ENCODE measurements at regions not wholly inside any gene's neighbourhood (a gene's known extent, or its start where the extent isn't known, plus 50 kb on each side); places are given as distances from the start of the nearest gene placed in this dataset.

- POLR2A ChIA-PET = no interaction called here
Observed at GRCh38 chr13:59487883-59488282, 675.8 kb downstream of the DIAPH3 start.

GRCh38 chr13:59488436-59488835 lies 675.3 kb downstream of the DIAPH3 start:
- Mint-ChIP-seq H3K36me3 (no peaks in the 10 kb centered on the region), H3K4me1 (ENCODE audit: low read depth) (no peaks in the 10 kb centered on the region), H3K27ac (no peak overlapping the region), H3K4me3 (no peak overlapping the region), H3K9me3 (no peaks in the 10 kb centered on the region), H3K27me3 (no peaks in the 10 kb centered on the region)
- intact Hi-C loops (cut with micrococcal nuclease) = no loop called here
- ChIA-PET POLR2A (no interaction called here), CTCF (no interaction called here)
- DNase-seq = no peak

More at GRCh38 chr13:59487883-59488282, 675.8 kb downstream of the DIAPH3 start:
- CTCF ChIA-PET = no interaction called here
- intact Hi-C loops (cut with micrococcal nuclease) = no loop called here
- no peaks in the 10 kb centered on the region for H3K9me3 Mint-ChIP-seq
- H3K4me3 Mint-ChIP-seq = no peak overlapping the region
- H3K27me3 Mint-ChIP-seq = no peaks in the 10 kb centered on the region
- no peak for DNase-seq
- H3K4me1 Mint-ChIP-seq (ENCODE audit: low read depth) = no peaks in the 10 kb centered on the region
- H3K27ac Mint-ChIP-seq = no peak overlapping the region
- H3K36me3 Mint-ChIP-seq = no peaks in the 10 kb centered on the region

GRCh38 chr13:59490651-59491050 lies 673.1 kb downstream of the DIAPH3 start:
- Mint-ChIP-seq H3K9me3 (no peaks in the 10 kb centered on the region), H3K27ac (no peak overlapping the region), H3K4me1 (ENCODE audit: low read depth) (no peaks in the 10 kb centered on the region), H3K4me3 (no peak overlapping the region), H3K27me3 (no peaks in the 10 kb centered on the region), H3K36me3 (no peaks in the 10 kb centered on the region)
- intact Hi-C loops (cut with micrococcal nuclease) = no loop called here
- POLR2A ChIA-PET = no interaction called here
- no peak for DNase-seq
- CTCF ChIA-PET = interaction anchor here (0.9 kb wide), 1 partner anchor 190 kb away, joined by 4 read pairs; no protein-coding TSS in a partner anchor

DNA sequence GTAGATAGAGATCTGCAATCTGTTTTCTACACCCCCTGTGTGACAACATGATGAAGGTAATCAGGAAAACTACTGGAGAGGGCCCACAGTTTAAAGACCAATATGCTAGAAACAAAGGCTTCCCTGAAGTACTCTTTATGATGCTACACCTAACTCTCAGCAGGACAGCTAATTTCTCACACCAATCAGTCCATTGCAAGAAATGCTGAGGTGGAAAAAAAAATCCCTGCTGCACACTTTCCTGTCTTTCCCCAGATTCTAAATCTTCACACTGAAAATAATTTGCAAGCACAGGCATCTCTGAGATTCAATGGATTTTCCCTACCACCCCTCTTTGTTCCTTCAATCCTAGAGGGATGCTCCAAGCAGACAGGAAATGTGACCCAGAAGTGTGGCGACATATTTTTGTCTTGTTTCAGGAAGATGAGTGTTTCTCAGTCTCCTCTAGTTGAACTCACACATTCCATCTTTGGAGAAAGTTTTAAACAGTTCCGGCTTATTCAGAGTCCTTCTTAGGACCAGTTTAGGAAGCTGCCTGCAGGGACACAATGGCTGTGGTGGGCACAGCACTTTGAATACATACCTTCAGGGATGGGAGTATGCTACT lies 671.6 kb downstream of the DIAPH3 start:
- no peak overlapping the region for H3K4me3 Mint-ChIP-seq
- no peak for DNase-seq
- no peaks in the 10 kb centered on the region for H3K4me1 Mint-ChIP-seq (ENCODE audit: low read depth)
- H3K36me3 Mint-ChIP-seq = no peaks in the 10 kb centered on the region
- ChIA-PET POLR2A (no interaction called here), CTCF (no interaction called here)
- intact Hi-C loops (cut with micrococcal nuclease) = no loop called here
- no peaks in the 10 kb centered on the region for H3K9me3 Mint-ChIP-seq
- no peaks in the 10 kb centered on the region for H3K27me3 Mint-ChIP-seq
- H3K27ac Mint-ChIP-seq = no peak overlapping the region

DNA sequence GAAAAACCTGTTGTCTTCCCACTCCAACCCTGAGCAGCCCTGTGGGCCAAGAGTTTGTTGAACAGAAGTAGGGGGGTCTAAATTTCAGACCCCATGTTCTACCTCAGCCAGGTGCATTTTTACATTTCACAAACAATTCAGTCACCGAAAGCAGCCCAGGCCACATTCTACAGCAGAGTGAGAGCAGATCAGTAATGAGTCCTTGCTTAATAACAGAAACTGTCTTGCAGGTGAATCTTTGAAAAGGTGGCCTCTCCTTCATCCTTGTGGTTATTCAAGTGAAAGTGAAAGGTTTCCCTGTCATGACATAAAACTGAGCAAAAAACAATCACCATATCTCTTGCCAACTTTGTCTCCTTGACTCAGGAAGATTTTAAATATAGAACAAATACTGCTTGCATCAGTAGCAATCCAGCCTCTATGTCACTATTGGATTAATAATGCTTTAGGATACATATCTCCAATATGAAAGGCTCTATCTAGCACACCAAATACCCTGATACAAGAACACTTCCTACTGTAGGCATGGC lies 670.2 kb downstream of the DIAPH3 start:
- no peaks in the 10 kb centered on the region for H3K27me3 Mint-ChIP-seq

GRCh38 chr13:59494151-59494550 lies 669.6 kb downstream of the DIAPH3 start:
- intact Hi-C loops (cut with micrococcal nuclease) = no loop called here
- Mint-ChIP-seq H3K27ac (no peak overlapping the region), H3K4me3 (no peak overlapping the region), H3K9me3 (no peaks in the 10 kb centered on the region), H3K36me3 (no peaks in the 10 kb centered on the region), H3K27me3 (no peaks in the 10 kb centered on the region), H3K4me1 (ENCODE audit: low read depth) (no peaks in the 10 kb centered on the region)
- POLR2A ChIA-PET = no interaction called here
- CTCF ChIA-PET = interaction anchor here (0.6 kb wide), 1 partner anchor 184 kb away, joined by 3 read pairs; no protein-coding TSS in a partner anchor
- DNase-seq = no peak

More for the DNA sequence above, 670.2 kb downstream of the DIAPH3 start:
- intact Hi-C loops (cut with micrococcal nuclease) = no loop called here
- Mint-ChIP-seq H3K4me3 (no peak overlapping the region), H3K36me3 (no peaks in the 10 kb centered on the region), H3K27ac (no peak overlapping the region), H3K9me3 (no peaks in the 10 kb centered on the region), H3K4me1 (ENCODE audit: low read depth) (no peaks in the 10 kb centered on the region)
- POLR2A ChIA-PET = no interaction called here
- DNase-seq = no peak
- CTCF ChIA-PET = interaction anchor here (0.6 kb wide), 1 partner anchor 184 kb away, joined by 3 read pairs; no protein-coding TSS in a partner anchor

- Mint-ChIP-seq H3K27ac (no peak overlapping the region), H3K9me3 (no peaks in the 10 kb centered on the region), H3K27me3 (no peaks in the 10 kb centered on the region), H3K4me3 (no peak overlapping the region), H3K36me3 (no peaks in the 10 kb centered on the region), H3K4me1 (ENCODE audit: low read depth) (no peaks in the 10 kb centered on the region)
- CTCF ChIA-PET = no interaction called here
- no peak for DNase-seq
- intact Hi-C loops (cut with micrococcal nuclease) = no loop called here
- POLR2A ChIA-PET = no interaction called here
Observed at GRCh38 chr13:59494560-59494970, 669.2 kb downstream of the DIAPH3 start.

- no peak overlapping the region for H3K4me3 Mint-ChIP-seq
- H3K27ac Mint-ChIP-seq = no peak overlapping the region
- no peaks in the 10 kb centered on the region for H3K4me1 Mint-ChIP-seq (ENCODE audit: low read depth)
- no peaks in the 10 kb centered on the region for H3K27me3 Mint-ChIP-seq
- intact Hi-C loops (cut with micrococcal nuclease) = no loop called here
- DNase-seq = no peak
- CTCF ChIA-PET = interaction anchor here (0.9 kb wide), 1 partner anchor 187 kb away, joined by 3 read pairs; no protein-coding TSS in a partner anchor
- POLR2A ChIA-PET = no interaction called here
- H3K36me3 Mint-ChIP-seq = no peaks in the 10 kb centered on the region
- no peaks in the 10 kb centered on the region for H3K9me3 Mint-ChIP-seq
Observed at GRCh38 chr13:59495299-59495698, 668.4 kb downstream of the DIAPH3 start.

- no peak for DNase-seq
- ChIA-PET CTCF (interaction anchor here (0.9 kb wide), 1 partner anchor 186 kb away, joined by 3 read pairs; no protein-coding TSS in a partner anchor), POLR2A (no interaction called here)
- no peaks in the 10 kb centered on the region for H3K27me3 Mint-ChIP-seq
- intact Hi-C loops (cut with micrococcal nuclease) = no loop called here
- no peaks in the 10 kb centered on the region for H3K9me3 Mint-ChIP-seq
- no peak overlapping the region for H3K4me3 Mint-ChIP-seq
- no peaks in the 10 kb centered on the region for H3K4me1 Mint-ChIP-seq (ENCODE audit: low read depth)
- H3K27ac Mint-ChIP-seq = no peak overlapping the region
- no peaks in the 10 kb centered on the region for H3K36me3 Mint-ChIP-seq
Observed at GRCh38 chr13:59495936-59496512, 667.7 kb downstream of the DIAPH3 start.

DNA sequence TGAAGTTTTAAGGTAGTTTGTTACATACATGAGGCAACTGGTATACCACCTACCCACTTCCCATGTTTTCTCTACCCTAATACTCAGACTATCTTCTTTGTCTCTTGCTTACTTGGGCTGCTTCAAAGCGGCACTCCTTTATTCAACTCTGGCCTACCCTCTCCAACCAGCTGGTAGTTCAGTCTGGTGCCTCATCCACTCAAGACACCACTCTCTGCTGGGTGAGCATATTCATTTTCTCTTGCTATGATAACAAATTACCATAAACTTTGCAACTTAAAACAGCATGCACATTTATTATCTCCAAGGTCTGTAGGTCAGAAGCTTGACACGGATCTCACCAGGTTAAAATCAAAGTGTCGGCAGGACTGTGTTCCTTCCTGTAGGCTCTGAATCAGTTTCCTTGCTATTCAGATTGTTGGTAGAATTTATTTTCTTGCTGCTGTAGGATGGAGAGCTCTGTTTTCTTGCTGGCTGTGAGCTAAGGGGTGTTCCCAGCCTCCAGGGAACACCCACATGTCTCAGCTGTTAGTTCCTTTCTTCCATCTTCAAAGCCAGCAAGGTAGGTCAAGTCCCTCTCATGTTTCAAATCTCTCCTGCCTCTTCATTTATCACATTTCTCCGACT lies 666.0 kb downstream of the DIAPH3 start:
- DNase-seq = no peak
- intact Hi-C loops (cut with micrococcal nuclease) = no loop called here
- Mint-ChIP-seq H3K27ac (no peak overlapping the region), H3K9me3 (no peaks in the 10 kb centered on the region), H3K36me3 (no peaks in the 10 kb centered on the region), H3K4me3 (no peak overlapping the region), H3K27me3 (no peaks in the 10 kb centered on the region), H3K4me1 (ENCODE audit: low read depth) (no peaks in the 10 kb centered on the region)
- ChIA-PET CTCF (no interaction called here), POLR2A (no interaction called here)

- no peaks in the 10 kb centered on the region for H3K4me1 Mint-ChIP-seq (ENCODE audit: low read depth)
- intact Hi-C loops (cut with micrococcal nuclease) = no loop called here
Observed at GRCh38 chr13:59501004-59501403, 662.7 kb downstream of the DIAPH3 start.

GRCh38 chr13:59504407-59504806 lies 659.3 kb downstream of the DIAPH3 start:
- intact Hi-C loops (cut with micrococcal nuclease) = no loop called here
- CTCF ChIA-PET = no interaction called here
- H3K4me1 Mint-ChIP-seq (ENCODE audit: low read depth) = no peaks in the 10 kb centered on the region
- H3K4me3 Mint-ChIP-seq = no peak overlapping the region
- H3K27ac Mint-ChIP-seq = no peak overlapping the region
- no peak for DNase-seq
- H3K9me3 Mint-ChIP-seq = no peaks in the 10 kb centered on the region
- H3K36me3 Mint-ChIP-seq = no peaks in the 10 kb centered on the region
- POLR2A ChIA-PET = no interaction called here
- H3K27me3 Mint-ChIP-seq = no peaks in the 10 kb centered on the region

More at GRCh38 chr13:59501004-59501403, 662.7 kb downstream of the DIAPH3 start:
- H3K4me3 Mint-ChIP-seq = no peak overlapping the region
- ChIA-PET CTCF (no interaction called here), POLR2A (no interaction called here)
- no peak for DNase-seq
- H3K27ac Mint-ChIP-seq = no peak overlapping the region
- H3K36me3 Mint-ChIP-seq = no peaks in the 10 kb centered on the region
- H3K9me3 Mint-ChIP-seq = no peaks in the 10 kb centered on the region
- H3K27me3 Mint-ChIP-seq = no peaks in the 10 kb centered on the region
